Panc1 (cell line): ENCODE measurements at regions not wholly inside any gene's neighbourhood (a gene's known extent, or its start where the extent isn't known, plus 50 kb on each side); places are given as distances from the start of the nearest gene placed in this dataset.

ENCODE experiments used
- ATAC-seq: fragments of 200-7000 bp; cut with Tn5 transposase; 2 replicates; pipeline ENCODE4 v1.9.1; 2020; ENCODE audit warnings: mild to moderate bottlenecking, moderate library complexity
- BruUV-seq: library from RNA; stranded (reverse); fragments of 400-500 nt; replicated peaks from 2 replicates; lab custom pipeline; 2021; lab: Mats Ljungman, UMichigan
- CTCF ChIA-PET: fragments of 300-600 bp; sonication (Branson Sonifier 250); formaldehyde crosslinking; loops from one replicate; lab custom pipeline; 2022; ENCODE audit warnings: antibody characterized with exemption; lab: Charles Lee
- POLR2A ChIA-PET: fragments of 300-600 bp; sonication (Branson Sonifier 250); formaldehyde crosslinking; loops from one replicate; lab custom pipeline; 2022; ENCODE audit warnings: antibody characterized with exemption; lab: Charles Lee
- DNase-seq: peaks from one replicate; pipeline ENCODE4 v3.0.0-alpha.2; 2010; ENCODE audit warnings: low read depth, low spot score
- H3K27ac ChIP-seq: 2 replicates; pipeline ENCODE4 v1.5.1; 2011; ENCODE audit warnings: mild to moderate bottlenecking, low read length, inconsistent platforms
- H3K27me3 ChIP-seq: fragments of 200-500 bp; sonication (Bioruptor generic); 2 replicates; pipeline ENCODE4 v1.6.0; 2014; ENCODE audit warnings: low read length, inconsistent platforms; ENCODE audit not compliant: control insufficient read depth, insufficient read depth
- H3K36me3 ChIP-seq: fragments of 200-500 bp; sonication (Bioruptor generic); 2 replicates; pipeline ENCODE4 v1.5.1; 2014; ENCODE audit warnings: inconsistent platforms, mild to moderate bottlenecking, low read length, moderate library complexity; ENCODE audit not compliant: control insufficient read depth, insufficient read depth
- H3K4me1 ChIP-seq: 2 replicates; pipeline ENCODE4 v1.5.1; 2011; ENCODE audit warnings: inconsistent platforms, mild to moderate bottlenecking, low read length, moderate library complexity; ENCODE audit not compliant: control insufficient read depth, insufficient read depth
- H3K4me3 ChIP-seq, 2 experiments: 2 replicates each; pipeline ENCODE4 v1.5.1; 2011 to 2012; ENCODE audit warnings: low read depth in 2 of 2, low read length in 2 of 2, mild to moderate bottlenecking in 2 of 2, inconsistent platforms in 1 of 2, moderate library complexity in 1 of 2
- H3K9me3 ChIP-seq: fragments of 200-500 bp; sonication (Bioruptor generic); 2 replicates; pipeline ENCODE4 v1.5.1; 2014; ENCODE audit warnings: low read depth, mild to moderate bottlenecking, inconsistent platforms, low read length, moderate library complexity; ENCODE audit not compliant: control insufficient read depth, insufficient read depth
- POLR2AphosphoS5 ChIP-seq: IDR thresholded peaks from 2 replicates; pipeline ENCODE4 v1.6.1; 2012; ENCODE audit warnings: mild to moderate bottlenecking, low read depth, low read length, moderate library complexity
- SIN3A ChIP-seq: IDR thresholded peaks from 2 replicates; pipeline ENCODE4 v1.6.1; 2012; ENCODE audit warnings: low read depth, mild to moderate bottlenecking, low read length, moderate library complexity, borderline replicate concordance; ENCODE audit not compliant: insufficient read depth
- TCF7L2 ChIP-seq: IDR thresholded peaks from 2 replicates; pipeline ENCODE4 v1.6.1; 2011; ENCODE audit warnings: mild to moderate bottlenecking, low read depth, low read length, inconsistent platforms
- in situ Hi-C: cut with HindIII; loops from 2 replicates; pipeline ENCODE4 v1.10.0; 2016; ENCODE audit warnings: low sequenced_read_pairs, low pct_unique_long_range_greater_than_20kb
- intact Hi-C: fragments of 100-400 bp; cut with micrococcal nuclease; formaldehyde crosslinking; loops from one replicate; pipeline ENCODE4 v1.10.0; 2022; ENCODE audit not compliant: unreplicated experiment
- TF ChIP-seq, protein P1 (sequence below): fragments of 450-650 bp; IDR thresholded peaks from 2 replicates; pipeline ENCODE4 v1.5.1; 2017; ENCODE audit warnings: mild to moderate bottlenecking
- TF ChIP-seq, protein P2 (sequence below), 2 experiments: IDR thresholded peaks; 2 replicates each; pipeline ENCODE4 v1.6.1; 2011 to 2012; ENCODE audit warnings: low read depth in 2 of 2, control low read depth in 1 of 2, low read length in 1 of 2, mild to moderate bottlenecking in 1 of 2, moderate library complexity in 1 of 2; ENCODE audit not compliant: insufficient read depth in 1 of 2

DNA sequence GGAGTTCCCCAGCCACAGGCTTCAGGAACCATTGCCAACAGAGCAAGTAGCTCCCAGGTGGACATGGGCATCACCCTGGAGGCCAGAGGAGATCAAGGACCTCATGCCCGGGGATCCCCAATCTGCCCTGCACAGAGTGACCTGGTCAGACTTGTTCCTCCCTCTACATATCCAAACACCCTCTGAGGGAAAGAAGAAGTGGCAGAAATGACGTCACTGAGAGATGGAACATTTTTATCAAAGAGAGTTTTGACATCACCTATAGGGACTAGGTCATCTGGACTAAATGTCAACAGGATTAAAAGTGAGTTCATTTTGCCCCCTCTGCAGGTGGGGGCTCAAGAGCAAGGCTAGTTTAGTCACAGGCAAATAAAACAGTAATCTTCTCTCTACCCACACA, 273.7 kb downstream of the SKAP2 start:
- no peak for TF ChIP-seq POLR2AphosphoS5
- no peak for TF ChIP-seq SIN3A
- TF ChIP-seq, protein P1, sequence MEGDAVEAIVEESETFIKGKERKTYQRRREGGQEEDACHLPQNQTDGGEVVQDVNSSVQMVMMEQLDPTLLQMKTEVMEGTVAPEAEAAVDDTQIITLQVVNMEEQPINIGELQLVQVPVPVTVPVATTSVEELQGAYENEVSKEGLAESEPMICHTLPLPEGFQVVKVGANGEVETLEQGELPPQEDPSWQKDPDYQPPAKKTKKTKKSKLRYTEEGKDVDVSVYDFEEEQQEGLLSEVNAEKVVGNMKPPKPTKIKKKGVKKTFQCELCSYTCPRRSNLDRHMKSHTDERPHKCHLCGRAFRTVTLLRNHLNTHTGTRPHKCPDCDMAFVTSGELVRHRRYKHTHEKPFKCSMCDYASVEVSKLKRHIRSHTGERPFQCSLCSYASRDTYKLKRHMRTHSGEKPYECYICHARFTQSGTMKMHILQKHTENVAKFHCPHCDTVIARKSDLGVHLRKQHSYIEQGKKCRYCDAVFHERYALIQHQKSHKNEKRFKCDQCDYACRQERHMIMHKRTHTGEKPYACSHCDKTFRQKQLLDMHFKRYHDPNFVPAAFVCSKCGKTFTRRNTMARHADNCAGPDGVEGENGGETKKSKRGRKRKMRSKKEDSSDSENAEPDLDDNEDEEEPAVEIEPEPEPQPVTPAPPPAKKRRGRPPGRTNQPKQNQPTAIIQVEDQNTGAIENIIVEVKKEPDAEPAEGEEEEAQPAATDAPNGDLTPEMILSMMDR: no peak
- TF ChIP-seq, protein P2, sequence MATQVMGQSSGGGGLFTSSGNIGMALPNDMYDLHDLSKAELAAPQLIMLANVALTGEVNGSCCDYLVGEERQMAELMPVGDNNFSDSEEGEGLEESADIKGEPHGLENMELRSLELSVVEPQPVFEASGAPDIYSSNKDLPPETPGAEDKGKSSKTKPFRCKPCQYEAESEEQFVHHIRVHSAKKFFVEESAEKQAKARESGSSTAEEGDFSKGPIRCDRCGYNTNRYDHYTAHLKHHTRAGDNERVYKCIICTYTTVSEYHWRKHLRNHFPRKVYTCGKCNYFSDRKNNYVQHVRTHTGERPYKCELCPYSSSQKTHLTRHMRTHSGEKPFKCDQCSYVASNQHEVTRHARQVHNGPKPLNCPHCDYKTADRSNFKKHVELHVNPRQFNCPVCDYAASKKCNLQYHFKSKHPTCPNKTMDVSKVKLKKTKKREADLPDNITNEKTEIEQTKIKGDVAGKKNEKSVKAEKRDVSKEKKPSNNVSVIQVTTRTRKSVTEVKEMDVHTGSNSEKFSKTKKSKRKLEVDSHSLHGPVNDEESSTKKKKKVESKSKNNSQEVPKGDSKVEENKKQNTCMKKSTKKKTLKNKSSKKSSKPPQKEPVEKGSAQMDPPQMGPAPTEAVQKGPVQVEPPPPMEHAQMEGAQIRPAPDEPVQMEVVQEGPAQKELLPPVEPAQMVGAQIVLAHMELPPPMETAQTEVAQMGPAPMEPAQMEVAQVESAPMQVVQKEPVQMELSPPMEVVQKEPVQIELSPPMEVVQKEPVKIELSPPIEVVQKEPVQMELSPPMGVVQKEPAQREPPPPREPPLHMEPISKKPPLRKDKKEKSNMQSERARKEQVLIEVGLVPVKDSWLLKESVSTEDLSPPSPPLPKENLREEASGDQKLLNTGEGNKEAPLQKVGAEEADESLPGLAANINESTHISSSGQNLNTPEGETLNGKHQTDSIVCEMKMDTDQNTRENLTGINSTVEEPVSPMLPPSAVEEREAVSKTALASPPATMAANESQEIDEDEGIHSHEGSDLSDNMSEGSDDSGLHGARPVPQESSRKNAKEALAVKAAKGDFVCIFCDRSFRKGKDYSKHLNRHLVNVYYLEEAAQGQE (IDR thresholded peaks at IDR 0.05; ENCODE audit: insufficient read depth in 1 of 2, low read depth in 2 of 2, low read length in 1 of 2): no peak
- TF ChIP-seq TCF7L2: no peak
- intact Hi-C loops (no loop called here), in situ Hi-C loops (no loop called here)
- H3K4me3 ChIP-seq: no peak overlapping the region
- no TSS peak for BruUV-seq
- H3K4me1 ChIP-seq: no peaks in the 10 kb centered on the region
- CTCF ChIA-PET: no interaction called here
- H3K9me3 ChIP-seq: no peaks in the 10 kb centered on the region
- H3K27ac ChIP-seq: no peak overlapping the region
- POLR2A ChIA-PET: no interaction called here
- no peak for DNase-seq
- no peaks in the 10 kb centered on the region for H3K36me3 ChIP-seq
- ATAC-seq: no peak
- peaks cover 32% of the 10 kb centered on the region for H3K27me3 ChIP-seq

DNA sequence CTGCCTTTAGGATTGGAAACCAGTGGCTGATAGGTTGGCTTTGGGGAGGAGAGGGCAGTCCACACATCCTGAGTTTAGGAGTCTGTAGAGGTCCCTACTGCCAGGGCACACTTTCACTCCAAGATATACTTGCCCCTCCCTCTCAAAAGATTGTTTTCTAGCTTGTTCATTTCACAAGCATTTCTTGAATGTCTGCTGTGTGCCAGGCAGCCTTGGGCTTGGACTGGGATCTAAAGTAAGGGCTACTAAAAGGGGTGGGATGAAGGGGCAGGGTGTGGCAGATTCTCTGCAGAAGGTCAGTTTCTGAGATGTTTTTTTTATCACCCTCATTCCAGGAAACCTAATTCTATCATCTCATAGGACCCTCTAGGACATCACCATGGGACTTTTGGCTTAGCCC, 272.4 kb downstream of the SKAP2 start:
- BruUV-seq: no TSS peak
- H3K36me3 ChIP-seq: no peaks in the 10 kb centered on the region
- in situ Hi-C loops (no loop called here), intact Hi-C loops (no loop called here)
- no peak overlapping the region for H3K4me3 ChIP-seq
- no peak for DNase-seq
- CTCF ChIA-PET: no interaction called here
- peaks cover 26% of the 10 kb centered on the region for H3K27me3 ChIP-seq
- H3K27ac ChIP-seq: no peak overlapping the region
- POLR2A ChIA-PET: no interaction called here
- no peaks in the 10 kb centered on the region for H3K4me1 ChIP-seq
- TF ChIP-seq, protein P1: no peak
- H3K9me3 ChIP-seq: no peaks in the 10 kb centered on the region
- ATAC-seq: no peak
